RWPE1 (cell line): ENCODE measurements at regions not wholly inside any gene's neighbourhood (a gene's known extent, or its start where the extent isn't known, plus 50 kb on each side); places are given as distances from the start of the nearest gene placed in this dataset.
"Not testable (repeated sequence)": the region's sequence is repeated elsewhere in the genome, so short reads cannot be mapped to it uniquely, and the experiment has no call there.

ENCODE experiments used
- CTCF ChIA-PET: fragments of 350-600 bp; sonication (Branson Sonifier 250); formaldehyde crosslinking; extraction: SDS; loops from one replicate; lab custom pipeline; 2021; lab: Yijun Ruan, JAX
- POLR2A ChIA-PET: fragments of 400-600 bp; formaldehyde crosslinking; extraction: SDS; loops from one replicate; lab custom pipeline; 2020; ENCODE audit warnings: antibody characterized with exemption; ENCODE audit not compliant: low non-redundant PET; lab: Yijun Ruan, JAX
- DNase-seq: peaks from one replicate; pipeline ENCODE4 v3.0.0; 2012; ENCODE audit warnings: low spot score
- H3K27ac ChIP-seq: fragments of 450-650 bp; 2 replicates; pipeline ENCODE4 v1.5.1; 2017
- CTCF ChIP-seq: fragments of 450-650 bp; conservative IDR thresholded peaks from 2 replicates; pipeline ENCODE4 v1.5.1; 2017; ENCODE audit warnings: low read depth, mild to moderate bottlenecking

- ChIA-PET CTCF (no interaction called here), POLR2A (no interaction called here)
- no peak for DNase-seq
- H3K27ac ChIP-seq, result no peak overlapping the region
- TF ChIP-seq CTCF, result no peak
These were observed 247.0 kb upstream of the SLC30A5 start for GRCh38 chr5:68846828-68847227.

- peak; percentile 16 for DNase-seq
- H3K27ac ChIP-seq, result no peak overlapping the region
- ChIA-PET CTCF (no interaction called here), POLR2A (no interaction called here)
- TF ChIP-seq CTCF, result no peak
These were observed 245.7 kb upstream of the SLC30A5 start for GRCh38 chr5:68848091-68848490.

- ChIA-PET CTCF (interaction anchor here (0.6 kb wide), 1 partner anchor 234 kb away, joined by 5 read pairs; no protein-coding TSS in a partner anchor), POLR2A (no interaction called here)
- no peak overlapping the region for H3K27ac ChIP-seq
- TF ChIP-seq CTCF, result no peak
- no peak for DNase-seq
These were observed 244.7 kb upstream of the SLC30A5 start for GRCh38 chr5:68849103-68849502.

GRCh38 chr5:68849906-68850305, 243.9 kb upstream of the SLC30A5 start:
- POLR2A ChIA-PET, result no interaction called here
- H3K27ac ChIP-seq, result no peak overlapping the region
- no peak for DNase-seq
- no peak for TF ChIP-seq CTCF
- CTCF ChIA-PET, result interaction anchor here (0.6 kb wide), 1 partner anchor 233 kb away, joined by 5 read pairs; no protein-coding TSS in a partner anchor

- DNase-seq, result no peak
- no peak for TF ChIP-seq CTCF
- H3K27ac ChIP-seq, result no peak overlapping the region
- ChIA-PET POLR2A (no interaction called here), CTCF (no interaction called here)
These were observed 232.7 kb upstream of the SLC30A5 start for GRCh38 chr5:68861099-68861498.

GRCh38 chr5:68862560-68862959, 231.3 kb upstream of the SLC30A5 start:
- no peak for DNase-seq
- POLR2A ChIA-PET, result no interaction called here
- H3K27ac ChIP-seq, result no peak overlapping the region
- CTCF ChIA-PET, result interaction anchor here (0.6 kb wide), 1 partner anchor 32 kb away, joined by 3 read pairs; no protein-coding TSS in a partner anchor
- TF ChIP-seq CTCF, result no peak

- H3K27ac ChIP-seq, CTCF ChIA-PET, POLR2A ChIA-PET, DNase-seq: not testable (repeated sequence)
These were observed 228.6 kb upstream of the SLC30A5 start for GRCh38 chr5:68865192-68865591.
